GM10266 (cell line): ENCODE measurements at regions not wholly inside any gene's neighbourhood (a gene's known extent, or its start where the extent isn't known, plus 50 kb on each side); places are given as distances from the start of the nearest gene placed in this dataset.
"Not testable (repeated sequence)": the region's sequence is repeated elsewhere in the genome, so short reads cannot be mapped to it uniquely, and the experiment has no call there.

Experiments used
- DNase-seq: peaks from one replicate; pipeline ENCODE4 v3.0.0; 2012; ENCODE audit errors: extremely low spot score
- TF ChIP-seq, protein P1 (sequence below): IDR thresholded peaks from 2 replicates; pipeline ENCODE4 v1.5.1; 2012; ENCODE audit warnings: mild to moderate bottlenecking, low read depth; ENCODE audit not compliant: control insufficient read depth, insufficient read depth; ENCODE audit errors: missing control alignments

DNA sequence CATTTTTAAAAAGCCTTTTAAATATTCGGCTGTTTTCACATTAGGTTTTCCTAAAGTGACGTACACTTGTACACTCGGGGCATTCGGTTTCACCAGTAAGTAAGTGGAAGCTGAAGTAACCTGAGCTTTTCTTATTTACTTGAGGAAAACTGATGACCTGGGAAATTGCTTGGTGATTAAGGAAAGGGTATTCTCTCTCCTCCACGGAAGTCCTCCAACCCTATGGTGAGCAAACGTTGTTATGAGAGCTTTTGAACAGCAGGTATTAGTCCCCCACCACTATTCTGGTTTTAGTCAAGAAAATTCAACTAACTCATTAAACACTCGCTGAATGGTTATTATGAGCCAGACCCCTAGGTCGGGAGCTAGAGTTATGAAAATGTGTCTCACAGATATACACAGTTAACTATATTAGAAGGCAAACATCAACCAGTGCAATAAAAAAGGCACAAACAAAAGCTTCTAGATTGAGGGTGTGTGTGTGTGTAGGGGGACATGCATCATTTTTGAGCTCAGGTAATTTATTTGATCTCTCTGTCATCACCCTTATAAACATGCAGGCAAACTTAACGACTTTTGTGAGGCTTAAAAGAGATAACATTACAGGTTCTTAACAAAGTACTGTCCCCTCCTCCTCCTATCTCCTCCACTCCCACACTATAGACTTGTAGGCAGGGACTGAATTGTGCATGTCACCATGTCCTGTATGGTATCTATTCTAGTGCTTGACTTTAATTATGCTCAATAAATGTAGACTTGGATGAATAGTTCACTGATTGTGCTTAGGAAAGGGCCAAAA is 143.3 kb upstream of the MB21D2 start:
- TF ChIP-seq, protein P1, sequence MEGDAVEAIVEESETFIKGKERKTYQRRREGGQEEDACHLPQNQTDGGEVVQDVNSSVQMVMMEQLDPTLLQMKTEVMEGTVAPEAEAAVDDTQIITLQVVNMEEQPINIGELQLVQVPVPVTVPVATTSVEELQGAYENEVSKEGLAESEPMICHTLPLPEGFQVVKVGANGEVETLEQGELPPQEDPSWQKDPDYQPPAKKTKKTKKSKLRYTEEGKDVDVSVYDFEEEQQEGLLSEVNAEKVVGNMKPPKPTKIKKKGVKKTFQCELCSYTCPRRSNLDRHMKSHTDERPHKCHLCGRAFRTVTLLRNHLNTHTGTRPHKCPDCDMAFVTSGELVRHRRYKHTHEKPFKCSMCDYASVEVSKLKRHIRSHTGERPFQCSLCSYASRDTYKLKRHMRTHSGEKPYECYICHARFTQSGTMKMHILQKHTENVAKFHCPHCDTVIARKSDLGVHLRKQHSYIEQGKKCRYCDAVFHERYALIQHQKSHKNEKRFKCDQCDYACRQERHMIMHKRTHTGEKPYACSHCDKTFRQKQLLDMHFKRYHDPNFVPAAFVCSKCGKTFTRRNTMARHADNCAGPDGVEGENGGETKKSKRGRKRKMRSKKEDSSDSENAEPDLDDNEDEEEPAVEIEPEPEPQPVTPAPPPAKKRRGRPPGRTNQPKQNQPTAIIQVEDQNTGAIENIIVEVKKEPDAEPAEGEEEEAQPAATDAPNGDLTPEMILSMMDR, result no peak
- DNase-seq, result no peak

DNA sequence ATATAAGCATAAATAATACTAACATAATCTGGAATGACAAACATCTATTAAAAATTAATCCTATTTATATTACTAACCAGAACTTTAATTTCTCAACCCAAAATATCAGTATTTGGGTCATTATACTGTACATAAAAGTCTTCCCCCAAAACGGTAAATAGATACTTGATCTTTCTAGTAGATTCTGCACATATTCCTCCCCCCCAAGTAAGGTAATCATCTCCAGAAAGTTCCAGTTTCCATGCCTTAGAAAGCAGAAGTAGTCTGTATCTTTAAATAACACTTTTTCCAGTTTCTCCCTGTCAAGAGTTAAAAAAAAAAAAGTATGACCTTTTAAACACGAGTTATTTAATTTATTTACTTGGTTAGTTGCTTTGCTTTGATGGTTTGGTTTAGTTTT is 150.7 kb upstream of the MB21D2 start:
- DNase-seq, result no peak
- TF ChIP-seq, protein P1, result no peak

DNA sequence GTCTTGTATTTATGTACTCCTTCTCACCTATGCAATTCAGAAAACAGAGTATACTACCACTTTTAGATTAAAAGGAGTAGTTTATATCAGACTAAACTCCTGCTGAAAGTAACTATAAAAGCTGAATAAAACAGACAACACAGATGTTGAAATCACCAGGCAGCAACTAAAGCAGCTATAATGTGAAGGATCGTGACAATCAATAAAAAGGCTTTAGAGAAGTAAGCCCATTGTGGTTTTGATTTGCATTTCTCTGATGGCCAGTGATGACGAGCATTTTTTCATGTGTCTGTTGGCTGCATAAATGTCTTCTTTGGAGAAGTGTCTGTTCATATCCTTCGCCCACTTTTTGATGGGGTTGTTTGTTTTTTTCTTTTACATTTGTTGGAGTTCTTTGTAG is 152.1 kb upstream of the MB21D2 start:
- not testable (repeated sequence) for DNase-seq

DNA sequence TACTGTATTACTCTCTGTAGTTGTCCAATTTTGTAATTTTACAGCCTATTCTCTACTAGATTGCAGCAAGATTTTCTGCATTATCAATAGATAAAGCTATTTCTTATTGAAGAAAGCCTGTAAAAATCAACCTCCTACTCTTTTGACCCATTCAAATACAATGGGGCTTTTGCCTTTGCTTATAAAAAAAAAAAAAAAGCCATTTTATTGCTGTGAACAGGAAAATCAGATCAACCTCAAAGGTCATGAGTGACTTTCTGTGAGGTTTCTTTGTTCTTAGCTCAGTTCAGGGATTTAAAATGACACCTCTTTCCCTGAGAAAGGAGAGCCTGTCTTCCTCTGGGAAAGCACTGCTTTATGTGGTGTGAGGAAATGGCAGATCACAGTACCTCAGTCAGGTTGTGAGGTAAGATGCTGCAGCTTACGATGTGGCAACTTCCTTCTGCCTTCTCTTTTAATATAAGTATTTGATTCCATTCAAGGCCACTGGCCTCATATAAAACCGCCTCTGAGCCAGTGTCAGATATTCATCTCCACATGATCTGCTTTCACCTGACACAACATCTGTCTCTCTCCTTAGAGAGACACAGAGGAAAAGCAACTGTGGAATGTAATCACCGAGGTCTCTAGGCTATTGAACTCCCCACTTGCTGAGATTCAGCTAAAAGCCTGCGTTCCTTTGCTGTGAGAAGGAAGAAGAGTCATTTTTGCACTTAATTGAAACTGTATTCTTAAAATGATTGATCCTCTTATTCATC is 161.5 kb upstream of the MB21D2 start:
- DNase-seq, result no peak
- TF ChIP-seq, protein P1, result no peak

DNA sequence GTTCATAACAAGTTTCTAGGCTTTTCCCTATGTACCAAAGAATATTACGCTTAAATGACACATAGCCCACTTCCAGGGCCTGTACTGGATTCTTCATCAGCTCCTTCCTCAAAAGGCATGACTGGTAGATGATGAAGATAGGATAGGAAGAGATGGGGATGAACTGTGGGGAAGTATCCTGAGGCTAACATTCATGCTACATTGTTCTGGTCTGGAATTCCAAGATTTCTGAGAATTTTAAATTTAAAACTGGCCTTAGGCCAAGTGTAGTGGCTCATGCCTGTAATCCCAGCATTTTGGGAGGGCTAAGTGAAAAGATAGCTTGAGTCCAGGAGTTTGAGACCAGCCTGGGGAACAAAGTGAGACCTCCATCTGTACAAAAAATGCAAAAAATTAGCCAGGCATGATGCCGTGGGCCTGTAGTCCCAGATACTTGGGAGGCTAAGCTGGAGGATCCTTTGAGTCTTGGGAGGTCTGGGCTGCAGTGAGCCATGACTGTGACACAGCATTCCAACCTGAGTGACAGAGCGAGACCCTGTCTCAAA is 160.1 kb upstream of the PLAAT1 start:
- TF ChIP-seq, protein P1, result no peak
- DNase-seq, result no peak

DNA sequence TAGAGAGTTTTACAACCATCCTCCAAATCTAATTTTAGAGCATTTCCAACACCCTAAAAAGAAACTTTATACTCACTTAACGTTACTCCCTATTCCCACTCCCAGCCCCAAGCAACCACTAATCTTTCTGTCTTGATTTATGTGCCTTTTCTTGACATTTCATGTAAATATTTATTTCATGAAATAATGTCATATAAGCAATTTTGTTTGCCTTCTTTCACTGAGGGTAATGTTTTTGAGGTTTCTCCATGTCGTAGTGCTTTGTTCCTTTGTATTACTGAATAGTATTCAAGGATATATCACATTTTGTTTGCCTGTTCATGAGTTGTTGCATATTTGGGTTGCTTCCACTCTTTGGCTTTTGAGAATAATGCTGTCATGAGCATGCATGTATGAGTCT is 155.4 kb upstream of the PLAAT1 start:
- TF ChIP-seq, protein P1, result no peak
- DNase-seq, result no peak

DNA sequence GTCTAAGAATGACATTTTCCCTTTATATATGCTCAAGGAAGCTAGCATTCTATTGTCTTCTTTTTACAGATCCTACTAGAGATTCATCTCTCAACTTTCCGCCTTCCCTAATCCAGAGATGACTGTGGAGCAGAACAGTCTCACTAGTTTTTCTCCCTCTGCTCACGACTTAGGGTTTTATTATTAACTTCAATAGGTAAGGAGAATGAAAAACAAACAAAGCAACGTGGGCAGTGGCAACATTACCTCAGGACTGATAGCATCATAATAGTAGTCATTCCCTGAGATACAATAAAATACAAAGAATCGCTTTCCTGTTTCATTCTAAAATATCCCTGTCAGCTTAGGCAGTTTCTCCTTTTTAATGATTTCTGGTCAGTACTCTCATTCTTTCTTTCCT is 154.3 kb upstream of the PLAAT1 start:
- DNase-seq, result no peak
- TF ChIP-seq, protein P1, result no peak
